Gastrocnemius medialis (tissue), 4 donors: ENCODE measurements at regions not wholly inside any gene's neighbourhood (a gene's known extent, or its start where the extent isn't known, plus 50 kb on each side); places are given as distances from the start of the nearest gene placed in this dataset.

Source experiments
- ATAC-seq, 2 donors: fragments of 150-250 bp; one replicate each; pipeline ENCODE4 v1.9.1; 2016
- DNase-seq, 2 donors: peaks; one replicate each; pipeline ENCODE4 v3.0.0-alpha.2; 2019
- H3K27ac ChIP-seq, 4 donors: fragments of 200-600 bp; sonication (generic); 1 replicate in 1 of 4; 2 replicates in 3 of 4; pipeline ENCODE4 v1.5.1; 2016 to 2018; ENCODE audit warnings: mild to moderate bottlenecking in 2 of 4, moderate library complexity in 1 of 4
- H3K27me3 ChIP-seq, 3 donors: fragments of 200-600 bp; sonication (generic) in 2 of 3; 1 replicate in 1 of 3; 2 replicates in 2 of 3; pipeline versions ENCODE4 v1.5.1 to v1.6.0; 2016 to 2019; ENCODE audit warnings: mild to moderate bottlenecking in 1 of 3, moderate library complexity in 1 of 3
- H3K36me3 ChIP-seq, 2 donors: fragments of 200-600 bp; sonication (generic) in 1 of 2; one replicate each; pipeline ENCODE4 v1.5.1; 2017 to 2018
- H3K4me1 ChIP-seq, 2 donors: fragments of 200-600 bp; sonication (generic) in 1 of 2; one replicate each; pipeline ENCODE4 v1.5.1; 2016 to 2017; ENCODE audit warnings: mild to moderate bottlenecking in 2 of 2
- H3K4me3 ChIP-seq, 4 donors: fragments of 200-600 bp; sonication (generic) in 3 of 4; 1 replicate in 1 of 4; 2 replicates in 3 of 4; pipeline ENCODE4 v1.5.1; 2016 to 2019; ENCODE audit warnings: mild to moderate bottlenecking in 2 of 4
- H3K9me3 ChIP-seq, 3 donors: fragments of 200-600 bp; sonication (generic) in 2 of 3; 1 replicate in 1 of 3; 2 replicates in 2 of 3; pipeline ENCODE4 v1.5.1; 2016 to 2019
- CTCF ChIP-seq, 5 experiments: fragments of 450-650 bp in 3 of 5; fragments of 200-600 bp in 2 of 5; sonication (generic) in 2 of 5; IDR thresholded peaks in 4 of 5; conservative IDR thresholded peaks in 1 of 5; 1 replicate in 4 of 5; 2 replicates in 1 of 5; pipeline ENCODE4 v1.5.1; 2016 to 2019; ENCODE audit warnings: antibody characterized with exemption in 5 of 5, mild to moderate bottlenecking in 3 of 5, moderate library complexity in 3 of 5
- POLR2A ChIP-seq, 2 donors: fragments of 450-650 bp; IDR thresholded peaks; one replicate each; pipeline ENCODE4 v1.6.1; 2017; ENCODE audit warnings: antibody characterized with exemption in 2 of 2, mild to moderate bottlenecking in 2 of 2, moderate library complexity in 2 of 2
- in situ Hi-C, 4 donors: fragments of 200-750 bp; cut with MboI; loops; one replicate each; pipeline versions ENCODE4 v1.15.0 to v1.8.0; 2017; ENCODE audit warnings: low sequenced_read_pairs in 4 of 4
- intact Hi-C: fragments of 100-400 bp; cut with DNase I; formaldehyde crosslinking; loops from one replicate; pipeline ENCODE4 v1.15.1; 2023; ENCODE audit warnings: low total_unique reads

GRCh38 chr10:128360783-128361182 is 234.6 kb upstream of the MKI67 start:
- Histone ChIP-seq H3K36me3 (no peaks in the 10 kb centered on the region), H3K9me3 (no peaks in the 10 kb centered on the region), H3K27ac (no peak overlapping the region), H3K4me3 (no peak overlapping the region), H3K4me1 (no peaks in the 10 kb centered on the region), H3K27me3 (no peaks in the 10 kb centered on the region)
- DNase-seq (no peak), ATAC-seq (no peak)
- TF ChIP-seq CTCF (IDR thresholded peaks at IDR 0.05 in 4 of 5, conservative IDR thresholded peaks at IDR 0.05 in 1 of 5) (no peak), POLR2A (IDR thresholded peaks at IDR 0.05) (no peak)
- in situ Hi-C loops (no loop called here), intact Hi-C loops (no loop called here)

GRCh38 chr10:128361487-128361886 is 235.3 kb upstream of the MKI67 start:
- no peak for ATAC-seq

GRCh38 chr10:128362514-128362913 is 236.3 kb upstream of the MKI67 start:
- no peak overlapping the region for H3K4me3 ChIP-seq
- H3K9me3 ChIP-seq = no peaks in the 10 kb centered on the region
- H3K4me1 ChIP-seq = no peaks in the 10 kb centered on the region
- intact Hi-C loops = no loop called here
- no peak for DNase-seq
- no peak overlapping the region for H3K27ac ChIP-seq
- no peaks in the 10 kb centered on the region for H3K27me3 ChIP-seq
- in situ Hi-C loops = no loop called here
- TF ChIP-seq CTCF (IDR thresholded peaks at IDR 0.05 in 4 of 5, conservative IDR thresholded peaks at IDR 0.05 in 1 of 5) = no peak
- TF ChIP-seq POLR2A (IDR thresholded peaks at IDR 0.05) = no peak
- no peaks in the 10 kb centered on the region for H3K36me3 ChIP-seq
- no peak for ATAC-seq

More at GRCh38 chr10:128361487-128361886, 235.3 kb upstream of the MKI67 start:
- Histone ChIP-seq H3K9me3 (no peaks in the 10 kb centered on the region), H3K36me3 (no peaks in the 10 kb centered on the region), H3K4me1 (no peaks in the 10 kb centered on the region), H3K27ac (no peak overlapping the region), H3K4me3 (no peak overlapping the region), H3K27me3 (no peaks in the 10 kb centered on the region)
- intact Hi-C loops = no loop called here
- in situ Hi-C loops = no loop called here
- DNase-seq = no peak
- TF ChIP-seq CTCF (IDR thresholded peaks at IDR 0.05 in 4 of 5, conservative IDR thresholded peaks at IDR 0.05 in 1 of 5) (no peak), POLR2A (IDR thresholded peaks at IDR 0.05) (no peak)

GRCh38 chr10:128364631-128365030 is 238.4 kb upstream of the MKI67 start:
- no peak for DNase-seq
- Histone ChIP-seq H3K4me3 (no peak overlapping the region), H3K27me3 (no peaks in the 10 kb centered on the region), H3K27ac (no peak overlapping the region), H3K9me3 (no peaks in the 10 kb centered on the region), H3K4me1 (no peaks in the 10 kb centered on the region), H3K36me3 (no peaks in the 10 kb centered on the region)
- in situ Hi-C loops (no loop called here), intact Hi-C loops (no loop called here)
- ATAC-seq = no peak
- no peak for TF ChIP-seq POLR2A (IDR thresholded peaks at IDR 0.05)
- TF ChIP-seq CTCF (IDR thresholded peaks at IDR 0.05 in 4 of 5, conservative IDR thresholded peaks at IDR 0.05 in 1 of 5) = no peak

- Histone ChIP-seq H3K27ac (no peak overlapping the region), H3K9me3 (no peaks in the 10 kb centered on the region), H3K27me3 (no peaks in the 10 kb centered on the region), H3K4me3 (no peak overlapping the region), H3K36me3 (no peaks in the 10 kb centered on the region), H3K4me1 (no peaks in the 10 kb centered on the region)
- intact Hi-C loops (no loop called here), in situ Hi-C loops (no loop called here)
- TF ChIP-seq POLR2A (IDR thresholded peaks at IDR 0.05) = no peak
- no peak for TF ChIP-seq CTCF (IDR thresholded peaks at IDR 0.05 in 4 of 5, conservative IDR thresholded peaks at IDR 0.05 in 1 of 5)
- DNase-seq (no peak), ATAC-seq (no peak)
These were observed 239.0 kb upstream of the MKI67 start for GRCh38 chr10:128365156-128365725.
